ENCODE measurements at regions not wholly inside any gene's neighbourhood (a gene's known extent, or its start where the extent isn't known, plus 50 kb on each side); places are given as distances from the start of the nearest gene placed in this dataset.
"Not testable (repeated sequence)": the region's sequence is repeated elsewhere in the genome, so short reads cannot be mapped to it uniquely, and the experiment has no call there.

DNA sequence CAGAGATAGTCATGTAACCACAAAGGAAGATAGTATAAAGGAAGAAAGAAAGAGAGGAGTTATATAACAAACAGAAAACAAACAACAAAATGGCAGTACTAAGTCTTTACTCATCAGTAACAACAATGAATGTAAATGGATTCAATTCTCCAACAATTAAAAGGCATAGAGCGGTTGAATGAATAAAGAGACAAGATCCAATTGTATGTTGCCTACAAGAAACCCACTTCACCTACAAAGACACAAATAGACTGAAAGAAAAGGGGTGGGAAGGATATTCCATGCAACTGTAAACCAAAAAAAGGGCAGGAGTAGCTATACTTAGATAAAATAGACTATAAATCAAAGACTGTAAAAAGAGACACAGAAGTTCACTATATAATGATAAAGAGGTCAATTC is 157.3 kb upstream of the CREB1 start:
- Mint-ChIP-seq H3K27me3 (no peaks in the 10 kb centered on the region), H3K4me1 (ENCODE audit: low read depth) (no peaks in the 10 kb centered on the region), H3K9me3 (peaks cover 14% of the 10 kb centered on the region), H3K27ac (no peak overlapping the region), H3K36me3 (ENCODE audit: low read depth) (peaks cover 2% of the 10 kb centered on the region), H3K4me3 (no peak overlapping the region)
- CTCF ChIA-PET: no interaction called here
- TF ChIP-seq, protein P1, sequence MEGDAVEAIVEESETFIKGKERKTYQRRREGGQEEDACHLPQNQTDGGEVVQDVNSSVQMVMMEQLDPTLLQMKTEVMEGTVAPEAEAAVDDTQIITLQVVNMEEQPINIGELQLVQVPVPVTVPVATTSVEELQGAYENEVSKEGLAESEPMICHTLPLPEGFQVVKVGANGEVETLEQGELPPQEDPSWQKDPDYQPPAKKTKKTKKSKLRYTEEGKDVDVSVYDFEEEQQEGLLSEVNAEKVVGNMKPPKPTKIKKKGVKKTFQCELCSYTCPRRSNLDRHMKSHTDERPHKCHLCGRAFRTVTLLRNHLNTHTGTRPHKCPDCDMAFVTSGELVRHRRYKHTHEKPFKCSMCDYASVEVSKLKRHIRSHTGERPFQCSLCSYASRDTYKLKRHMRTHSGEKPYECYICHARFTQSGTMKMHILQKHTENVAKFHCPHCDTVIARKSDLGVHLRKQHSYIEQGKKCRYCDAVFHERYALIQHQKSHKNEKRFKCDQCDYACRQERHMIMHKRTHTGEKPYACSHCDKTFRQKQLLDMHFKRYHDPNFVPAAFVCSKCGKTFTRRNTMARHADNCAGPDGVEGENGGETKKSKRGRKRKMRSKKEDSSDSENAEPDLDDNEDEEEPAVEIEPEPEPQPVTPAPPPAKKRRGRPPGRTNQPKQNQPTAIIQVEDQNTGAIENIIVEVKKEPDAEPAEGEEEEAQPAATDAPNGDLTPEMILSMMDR (IDR thresholded peaks at IDR 0.05): no peak
- ATAC-seq: no peak
- POLR2A ChIA-PET: no interaction called here
- DNase-seq: no peak
- intact Hi-C loops (cut with micrococcal nuclease): no loop called here

DNA sequence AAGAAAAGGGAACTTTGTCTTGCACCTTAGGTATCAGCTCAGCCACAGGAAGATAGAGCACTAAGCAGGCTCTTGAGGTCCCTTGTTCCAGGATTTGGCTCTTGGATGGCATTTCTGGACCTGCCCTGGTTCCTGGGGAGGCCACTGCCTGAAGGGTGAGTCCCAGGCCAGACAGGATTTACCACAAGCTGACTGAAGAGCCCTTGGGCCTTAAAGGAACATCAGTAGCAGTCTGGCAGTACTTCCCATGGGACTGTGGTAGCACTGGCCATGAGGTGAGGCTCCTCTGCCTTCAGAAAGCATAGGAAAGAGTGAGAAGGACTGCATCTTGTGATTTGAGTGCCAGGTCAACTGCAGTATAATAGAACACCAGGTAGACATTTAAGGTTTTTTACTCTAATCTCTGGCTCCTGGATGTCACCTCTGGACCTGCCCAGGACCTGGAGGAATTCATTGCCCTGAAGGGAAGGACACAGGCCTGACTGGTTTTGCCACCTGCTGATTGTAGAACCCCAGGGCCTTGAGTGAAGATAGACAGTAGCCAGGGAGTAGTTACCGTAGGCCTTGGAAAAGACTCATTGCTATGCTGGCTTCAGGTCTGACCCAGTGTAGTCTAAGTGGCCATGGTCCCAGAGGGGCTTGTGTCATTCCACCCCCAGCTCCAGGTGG is 154.4 kb upstream of the CREB1 start:
- TF ChIP-seq, protein P1 (IDR thresholded peaks at IDR 0.05): no peak
- POLR2A ChIA-PET: interaction anchor here (0.5 to 1.2 kb wide), 2 partner anchors 15 to 362 kb away, joined by 3 to 4 read pairs; no protein-coding TSS in a partner anchor
- Mint-ChIP-seq H3K27ac (no peak overlapping the region), H3K9me3 (peaks cover 34% of the 10 kb centered on the region), H3K4me3 (no peak overlapping the region), H3K4me1 (ENCODE audit: low read depth) (no peaks in the 10 kb centered on the region), H3K27me3 (no peaks in the 10 kb centered on the region), H3K36me3 (ENCODE audit: low read depth) (peaks cover 10% of the 10 kb centered on the region)
- intact Hi-C loops (cut with micrococcal nuclease): no loop called here
- CTCF ChIA-PET: no interaction called here
- DNase-seq (no peak), ATAC-seq (no peak)

DNA sequence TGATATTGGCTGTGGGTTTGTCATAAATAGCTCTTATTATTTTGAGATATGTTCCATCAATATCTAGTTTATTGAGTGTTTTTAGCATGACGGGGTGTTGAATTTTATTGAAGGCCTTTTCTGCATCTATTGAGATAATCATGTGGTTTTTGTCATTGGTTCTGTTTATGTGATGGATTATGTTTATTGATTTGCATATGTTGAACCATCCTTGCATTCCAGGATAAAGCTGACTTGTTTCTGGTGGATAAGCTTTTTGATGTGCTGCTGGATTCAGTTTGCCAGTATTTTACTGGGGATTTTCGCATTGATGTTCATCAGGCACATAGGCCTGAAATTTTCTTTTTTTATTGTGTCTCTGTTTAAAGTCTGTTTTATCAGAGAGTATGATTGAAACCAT is 151.1 kb upstream of the CREB1 start:
- CTCF ChIA-PET; POLR2A ChIA-PET; H3K27ac Mint-ChIP-seq; H3K27me3 Mint-ChIP-seq; ATAC-seq; H3K4me3 Mint-ChIP-seq; H3K4me1 Mint-ChIP-seq (ENCODE audit: low read depth); DNase-seq; intact Hi-C loops (cut with micrococcal nuclease): not testable (repeated sequence)
- H3K9me3 Mint-ChIP-seq: peaks cover 42% of the 10 kb centered on the region
- H3K36me3 Mint-ChIP-seq (ENCODE audit: low read depth): peaks cover 16% of the 10 kb centered on the region

DNA sequence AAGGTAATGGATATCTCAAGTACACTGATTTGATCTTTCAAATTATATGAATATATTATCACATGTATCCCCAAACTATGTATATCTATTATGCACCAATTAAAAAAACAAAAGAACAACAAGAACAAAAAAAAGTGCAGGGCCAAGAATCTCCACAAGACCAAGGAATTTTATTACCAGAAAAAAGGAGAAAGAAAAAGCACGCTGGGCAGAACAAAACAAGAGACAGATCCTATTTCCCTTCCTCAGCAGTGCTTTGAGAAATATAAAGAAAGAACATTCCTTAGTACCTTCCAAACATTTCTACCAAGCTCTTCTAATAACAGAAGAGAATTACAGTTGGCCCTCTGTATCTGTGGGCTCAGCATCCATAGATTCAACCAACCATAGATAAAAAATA is 144.7 kb upstream of the CREB1 start:
- no peaks in the 10 kb centered on the region for H3K27me3 Mint-ChIP-seq
- ATAC-seq (no peak), DNase-seq (no peak)
- no peaks in the 10 kb centered on the region for H3K4me1 Mint-ChIP-seq (ENCODE audit: low read depth)
- peaks cover 12% of the 10 kb centered on the region for H3K9me3 Mint-ChIP-seq
- ChIA-PET POLR2A (no interaction called here), CTCF (interaction anchor here (1.1 kb wide), 1 partner anchor 19 kb away, joined by 3 read pairs; no protein-coding TSS in a partner anchor)
- H3K27ac Mint-ChIP-seq: no peak overlapping the region
- TF ChIP-seq, protein P1 (IDR thresholded peaks at IDR 0.05): no peak
- intact Hi-C loops (cut with micrococcal nuclease): no loop called here
- H3K4me3 Mint-ChIP-seq: no peak overlapping the region
- peaks cover 6% of the 10 kb centered on the region for H3K36me3 Mint-ChIP-seq (ENCODE audit: low read depth)

DNA sequence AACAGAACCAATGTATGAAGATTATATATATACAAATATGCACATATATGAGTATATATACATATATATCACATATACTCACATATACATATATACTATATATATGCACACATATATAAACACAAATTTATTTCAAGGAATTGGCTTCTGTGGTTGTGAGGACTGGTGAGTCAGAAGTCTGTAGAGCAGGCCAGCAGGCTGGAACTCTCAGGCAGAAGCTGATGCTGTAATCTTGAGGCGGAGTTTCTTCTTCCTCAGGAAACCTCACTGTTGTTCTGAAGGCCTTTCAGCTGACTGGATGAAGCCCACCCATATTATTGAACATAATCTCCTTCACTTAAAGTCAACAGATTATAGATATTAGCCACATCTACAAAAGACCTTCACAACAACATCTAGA is 143.9 kb upstream of the CREB1 start:
- ChIA-PET CTCF (no interaction called here), POLR2A (interaction anchor here (1.2 kb wide), 1 partner anchor 44 kb away, joined by 3 read pairs; no protein-coding TSS in a partner anchor)
- Mint-ChIP-seq H3K4me1 (ENCODE audit: low read depth) (no peaks in the 10 kb centered on the region), H3K27ac (no peak overlapping the region), H3K36me3 (ENCODE audit: low read depth) (peaks cover 6% of the 10 kb centered on the region), H3K4me3 (no peak overlapping the region), H3K9me3 (peaks cover 12% of the 10 kb centered on the region), H3K27me3 (no peaks in the 10 kb centered on the region)
- intact Hi-C loops (cut with micrococcal nuclease): no loop called here
- DNase-seq: no peak
- ATAC-seq: no peak
- TF ChIP-seq, protein P1 (IDR thresholded peaks at IDR 0.05): no peak

All from activated CD8-positive, alpha-beta T cell treated with anti-CD3 and anti-CD28 coated beads for 36 hours (primary cell).